ENCODE measurements at regions not wholly inside any gene's neighbourhood (a gene's known extent, or its start where the extent isn't known, plus 50 kb on each side); places are given as distances from the start of the nearest gene placed in this dataset.

DNA sequence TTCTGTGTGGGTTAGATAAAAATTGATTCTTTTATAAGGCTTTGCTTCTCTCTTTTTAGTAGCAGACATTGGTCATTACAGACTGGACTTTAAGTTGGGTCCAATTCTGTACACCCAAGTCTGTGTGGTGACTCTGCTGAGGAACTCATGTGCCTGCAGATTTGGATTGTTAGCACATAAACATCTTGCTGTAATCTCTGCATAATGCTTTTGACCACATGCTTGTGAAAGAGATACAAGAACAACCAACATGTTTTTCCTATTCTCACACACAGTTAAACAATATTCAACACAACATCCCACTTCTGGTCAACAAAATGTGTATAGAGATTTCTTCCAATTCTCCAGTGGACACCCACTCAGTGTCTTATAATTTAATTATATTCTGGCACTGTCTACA is 270.1 kb downstream of the RDH14 start:
- no peak overlapping the region for H3K27ac ChIP-seq (ENCODE audit: low read depth, low read length)
- H3K4me2 ChIP-seq (ENCODE audit: low read length) = no peak overlapping the region
- no peaks in the 10 kb centered on the region for H3K36me3 ChIP-seq (ENCODE audit: control insufficient read depth, insufficient read depth, low read length)
- H3K4ac ChIP-seq (ENCODE audit: low read depth, low read length) = no peak overlapping the region
- no peaks in the 10 kb centered on the region for H3K4me1 ChIP-seq (ENCODE audit: control insufficient read depth, low read depth, low read length)
- no peak overlapping the region for H3K18ac ChIP-seq (ENCODE audit: low read length)
- no peak overlapping the region for H4K8ac ChIP-seq (ENCODE audit: low read depth, low read length)
- H3K4me3 ChIP-seq (ENCODE audit: low read length) = no peak overlapping the region
- H3K23ac ChIP-seq (ENCODE audit: low read length) = no peak overlapping the region
- H3K9ac ChIP-seq (ENCODE audit: low read length) = no peak overlapping the region
- no peak for DNase-seq
- H2BK5ac ChIP-seq (ENCODE audit: low read length) = no peak overlapping the region
- H3K27me3 ChIP-seq (ENCODE audit: insufficient read depth, low read length, poor library complexity) = no peaks in the 10 kb centered on the region
- H3K79me2 ChIP-seq (ENCODE audit: control insufficient read depth, insufficient read depth, low read length) = no peaks in the 10 kb centered on the region
- H2BK120ac ChIP-seq (ENCODE audit: low read depth, low read length) = no peak overlapping the region
- no peak overlapping the region for H4K5ac ChIP-seq (ENCODE audit: low read length)
- no peak overlapping the region for H3K56ac ChIP-seq (ENCODE audit: low read length)
- no peaks in the 10 kb centered on the region for H3K79me1 ChIP-seq (ENCODE audit: low read length)
- no peak overlapping the region for H2BK15ac ChIP-seq (replicated peaks; ENCODE audit: low read depth)
- H2AK5ac ChIP-seq (ENCODE audit: low read length) = no peak overlapping the region

DNA sequence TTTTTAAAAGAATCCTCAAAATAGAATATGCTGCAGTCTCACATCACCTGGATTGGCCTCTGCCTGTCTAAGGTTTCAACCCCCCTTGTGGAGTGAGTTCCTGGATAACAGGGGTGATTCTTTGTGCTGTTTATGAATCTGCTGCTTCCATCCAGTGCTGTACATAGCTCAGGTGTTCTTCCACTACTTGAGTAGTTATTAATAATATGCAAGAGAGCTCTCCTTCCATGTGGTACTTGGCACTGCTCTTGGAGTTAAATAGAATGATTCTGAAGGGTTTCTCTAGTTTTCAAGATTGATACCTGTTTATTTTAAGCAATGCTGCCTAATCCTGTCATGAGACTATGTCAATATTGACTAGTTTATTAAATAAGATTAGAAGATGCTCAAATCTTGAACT is 273.6 kb downstream of the RDH14 start:
- H2BK15ac ChIP-seq (replicated peaks; ENCODE audit: low read depth) = no peak overlapping the region
- no peak overlapping the region for H3K4me3 ChIP-seq (ENCODE audit: low read length)
- H3K4ac ChIP-seq (ENCODE audit: low read depth, low read length) = no peak overlapping the region
- no peaks in the 10 kb centered on the region for H3K36me3 ChIP-seq (ENCODE audit: control insufficient read depth, insufficient read depth, low read length)
- no peak overlapping the region for H3K23ac ChIP-seq (ENCODE audit: low read length)
- no peak overlapping the region for H3K9ac ChIP-seq (ENCODE audit: low read length)
- no peak overlapping the region for H4K8ac ChIP-seq (ENCODE audit: low read depth, low read length)
- H2BK120ac ChIP-seq (ENCODE audit: low read depth, low read length) = no peak overlapping the region
- no peak overlapping the region for H3K18ac ChIP-seq (ENCODE audit: low read length)
- no peak overlapping the region for H2BK5ac ChIP-seq (ENCODE audit: low read length)
- H3K79me2 ChIP-seq (ENCODE audit: control insufficient read depth, insufficient read depth, low read length) = no peaks in the 10 kb centered on the region
- no peak overlapping the region for H2AK5ac ChIP-seq (ENCODE audit: low read length)
- H3K27ac ChIP-seq (ENCODE audit: low read depth, low read length) = no peak overlapping the region
- no peak overlapping the region for H3K56ac ChIP-seq (ENCODE audit: low read length)
- H4K5ac ChIP-seq (ENCODE audit: low read length) = no peak overlapping the region
- no peak for DNase-seq
- no peaks in the 10 kb centered on the region for H3K79me1 ChIP-seq (ENCODE audit: low read length)
- H3K4me1 ChIP-seq (ENCODE audit: control insufficient read depth, low read depth, low read length) = no peaks in the 10 kb centered on the region
- H3K27me3 ChIP-seq (ENCODE audit: insufficient read depth, low read length, poor library complexity) = no peaks in the 10 kb centered on the region
- no peak overlapping the region for H3K4me2 ChIP-seq (ENCODE audit: low read length)

DNA sequence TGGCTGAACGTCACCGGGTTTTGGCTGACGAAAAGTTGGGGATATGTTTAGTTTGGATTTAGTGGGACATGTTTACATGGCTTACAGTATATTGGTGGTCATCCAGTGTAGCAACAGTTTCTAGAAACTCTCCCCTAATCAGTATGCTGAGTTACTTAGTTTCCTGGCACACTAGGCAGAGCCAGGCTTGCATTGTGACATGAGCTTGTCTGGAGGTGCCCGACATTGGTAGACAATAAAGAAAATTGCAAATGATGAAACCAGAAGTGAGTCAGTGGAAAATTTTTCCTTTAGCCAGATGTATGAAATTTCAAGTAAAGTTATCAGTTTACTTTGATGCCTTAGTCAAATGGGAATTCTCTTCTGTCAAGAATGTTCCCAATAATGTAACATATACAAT is 276.1 kb downstream of the RDH14 start:
- Histone ChIP-seq H2BK5ac (ENCODE audit: low read length) (no peak overlapping the region), H3K4ac (ENCODE audit: low read depth, low read length) (no peak overlapping the region), H3K4me1 (ENCODE audit: control insufficient read depth, low read depth, low read length) (no peaks in the 10 kb centered on the region), H3K4me2 (ENCODE audit: low read length) (no peak overlapping the region), H3K18ac (ENCODE audit: low read length) (no peak overlapping the region), H2BK120ac (ENCODE audit: low read depth, low read length) (no peak overlapping the region), H3K79me1 (ENCODE audit: low read length) (no peaks in the 10 kb centered on the region), H3K36me3 (ENCODE audit: control insufficient read depth, insufficient read depth, low read length) (no peaks in the 10 kb centered on the region), H3K79me2 (ENCODE audit: control insufficient read depth, insufficient read depth, low read length) (no peaks in the 10 kb centered on the region), H3K9ac (ENCODE audit: low read length) (no peak overlapping the region), H2AK5ac (ENCODE audit: low read length) (no peak overlapping the region), H3K27me3 (ENCODE audit: insufficient read depth, low read length, poor library complexity) (no peaks in the 10 kb centered on the region), H2BK15ac (replicated peaks; ENCODE audit: low read depth) (no peak overlapping the region), H4K5ac (ENCODE audit: low read length) (no peak overlapping the region), H4K8ac (ENCODE audit: low read depth, low read length) (no peak overlapping the region), H3K27ac (ENCODE audit: low read depth, low read length) (no peak overlapping the region), H3K23ac (ENCODE audit: low read length) (no peak overlapping the region), H3K4me3 (ENCODE audit: low read length) (no peak overlapping the region), H3K56ac (ENCODE audit: low read length) (no peak overlapping the region)
- DNase-seq = no peak
- WGBS (ENCODE audit: extremely low coverage, insufficient coverage, low lambda C conversion rate) = no CpG with 5 or more reads among the region's 4 CpGs

DNA sequence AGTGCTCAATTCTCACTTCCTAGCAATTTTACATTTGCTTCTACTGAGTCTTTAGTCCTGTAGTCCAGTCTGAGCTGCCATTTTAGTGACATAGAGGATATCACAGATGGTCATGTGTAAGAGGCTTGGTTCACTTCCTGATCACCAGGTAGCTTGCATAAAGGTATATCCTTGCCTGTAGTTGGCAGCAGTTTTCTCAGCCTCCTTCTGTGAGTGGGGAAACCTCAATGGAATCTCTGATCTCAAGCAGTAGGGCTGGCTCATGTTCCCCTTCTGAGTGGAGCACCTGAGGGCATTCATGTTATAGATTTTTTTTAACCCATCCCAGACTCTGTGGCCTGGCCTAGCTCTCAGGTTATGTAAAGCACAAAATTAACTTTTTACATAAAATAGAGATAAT is 278.4 kb downstream of the RDH14 start:
- no peak overlapping the region for H3K9ac ChIP-seq (ENCODE audit: low read length)
- no peaks in the 10 kb centered on the region for H3K27me3 ChIP-seq (ENCODE audit: insufficient read depth, low read length, poor library complexity)
- H2BK15ac ChIP-seq (replicated peaks; ENCODE audit: low read depth) = no peak overlapping the region
- H2AK5ac ChIP-seq (ENCODE audit: low read length) = no peak overlapping the region
- no peak overlapping the region for H2BK5ac ChIP-seq (ENCODE audit: low read length)
- H4K8ac ChIP-seq (ENCODE audit: low read depth, low read length) = no peak overlapping the region
- H3K4ac ChIP-seq (ENCODE audit: low read depth, low read length) = no peak overlapping the region
- H3K56ac ChIP-seq (ENCODE audit: low read length) = no peak overlapping the region
- H3K27ac ChIP-seq (ENCODE audit: low read depth, low read length) = no peak overlapping the region
- H3K18ac ChIP-seq (ENCODE audit: low read length) = no peak overlapping the region
- H3K36me3 ChIP-seq (ENCODE audit: control insufficient read depth, insufficient read depth, low read length) = no peaks in the 10 kb centered on the region
- H4K5ac ChIP-seq (ENCODE audit: low read length) = no peak overlapping the region
- H3K79me2 ChIP-seq (ENCODE audit: control insufficient read depth, insufficient read depth, low read length) = no peaks in the 10 kb centered on the region
- no peak overlapping the region for H3K4me3 ChIP-seq (ENCODE audit: low read length)
- H3K79me1 ChIP-seq (ENCODE audit: low read length) = no peaks in the 10 kb centered on the region
- H2BK120ac ChIP-seq (ENCODE audit: low read depth, low read length) = no peak overlapping the region
- H3K4me2 ChIP-seq (ENCODE audit: low read length) = no peak overlapping the region
- H3K4me1 ChIP-seq (ENCODE audit: control insufficient read depth, low read depth, low read length) = no peaks in the 10 kb centered on the region
- peak; percentile 19 for DNase-seq
- no peak overlapping the region for H3K23ac ChIP-seq (ENCODE audit: low read length)

DNA sequence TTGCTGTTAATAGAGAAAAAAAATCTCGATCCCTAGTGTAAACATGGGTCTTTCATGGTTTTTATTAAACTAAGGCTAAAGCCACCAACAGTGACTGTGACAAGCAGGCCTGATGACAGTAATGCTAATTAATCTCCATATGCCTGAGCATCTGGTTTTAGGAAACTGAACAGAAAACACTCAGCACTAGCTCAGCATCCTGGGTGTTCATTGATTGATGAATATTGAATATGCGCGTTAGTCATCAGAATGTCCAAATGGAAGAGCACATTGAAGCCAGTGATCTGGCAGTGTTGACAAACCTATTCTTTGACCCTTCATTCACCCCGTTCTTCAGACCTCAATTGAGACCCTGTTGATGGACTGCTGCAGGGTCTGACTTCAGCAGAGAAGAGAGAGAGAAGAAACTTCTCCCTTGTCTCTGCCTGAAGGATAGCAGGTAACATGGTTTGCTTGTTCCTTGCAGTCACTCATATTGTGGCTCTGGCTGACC is 283.8 kb downstream of the RDH14 start:
- H4K8ac ChIP-seq (ENCODE audit: low read depth, low read length) = no peak overlapping the region
- no peaks in the 10 kb centered on the region for H3K79me2 ChIP-seq (ENCODE audit: control insufficient read depth, insufficient read depth, low read length)
- no peak for DNase-seq
- H2AK5ac ChIP-seq (ENCODE audit: low read length) = no peak overlapping the region
- no peak overlapping the region for H4K5ac ChIP-seq (ENCODE audit: low read length)
- no peaks in the 10 kb centered on the region for H3K36me3 ChIP-seq (ENCODE audit: control insufficient read depth, insufficient read depth, low read length)
- no peaks in the 10 kb centered on the region for H3K4me1 ChIP-seq (ENCODE audit: control insufficient read depth, low read depth, low read length)
- no peaks in the 10 kb centered on the region for H3K27me3 ChIP-seq (ENCODE audit: insufficient read depth, low read length, poor library complexity)
- no peak overlapping the region for H3K4ac ChIP-seq (ENCODE audit: low read depth, low read length)
- no peak overlapping the region for H3K23ac ChIP-seq (ENCODE audit: low read length)
- H2BK15ac ChIP-seq (replicated peaks; ENCODE audit: low read depth) = no peak overlapping the region
- no CpG with 5 or more reads among the region's 4 CpGs for WGBS (ENCODE audit: extremely low coverage, insufficient coverage, low lambda C conversion rate)
- H2BK5ac ChIP-seq (ENCODE audit: low read length) = no peak overlapping the region
- no peak overlapping the region for H3K4me3 ChIP-seq (ENCODE audit: low read length)
- H3K79me1 ChIP-seq (ENCODE audit: low read length) = no peaks in the 10 kb centered on the region
- H3K27ac ChIP-seq (ENCODE audit: low read depth, low read length) = no peak overlapping the region
- no peak overlapping the region for H3K56ac ChIP-seq (ENCODE audit: low read length)
- no peak overlapping the region for H3K4me2 ChIP-seq (ENCODE audit: low read length)
- H3K18ac ChIP-seq (ENCODE audit: low read length) = no peak overlapping the region
- no peak overlapping the region for H3K9ac ChIP-seq (ENCODE audit: low read length)
- no peak overlapping the region for H2BK120ac ChIP-seq (ENCODE audit: low read depth, low read length)

DNA sequence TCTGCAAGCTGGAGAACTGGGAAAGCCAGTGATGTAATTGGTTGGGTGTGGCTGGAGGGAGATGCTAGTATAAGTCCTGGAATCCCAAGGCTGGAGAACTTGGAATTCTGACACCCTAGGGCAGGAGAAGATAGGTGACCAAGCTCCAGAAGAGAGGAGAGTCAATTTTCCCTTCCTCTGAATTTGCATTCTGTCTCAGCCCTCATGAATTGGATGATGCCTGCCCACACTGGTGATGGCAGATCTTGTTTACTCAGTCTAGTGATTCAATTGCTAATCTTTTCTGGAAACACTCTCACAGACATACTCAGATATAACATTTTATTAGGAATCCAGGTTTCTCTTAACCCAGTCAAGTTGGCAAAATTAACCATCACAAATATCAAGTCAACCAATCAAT is 287.2 kb downstream of the RDH14 start:
- Histone ChIP-seq H3K9ac (ENCODE audit: low read length) (no peak overlapping the region), H3K79me2 (ENCODE audit: control insufficient read depth, insufficient read depth, low read length) (no peaks in the 10 kb centered on the region), H3K23ac (ENCODE audit: low read length) (no peak overlapping the region), H3K27ac (ENCODE audit: low read depth, low read length) (no peak overlapping the region), H2BK15ac (replicated peaks; ENCODE audit: low read depth) (no peak overlapping the region), H3K36me3 (ENCODE audit: control insufficient read depth, insufficient read depth, low read length) (no peaks in the 10 kb centered on the region), H3K4me2 (ENCODE audit: low read length) (no peak overlapping the region), H4K8ac (ENCODE audit: low read depth, low read length) (no peak overlapping the region), H3K18ac (ENCODE audit: low read length) (no peak overlapping the region), H2BK120ac (ENCODE audit: low read depth, low read length) (no peak overlapping the region), H3K4me1 (ENCODE audit: control insufficient read depth, low read depth, low read length) (no peaks in the 10 kb centered on the region), H2BK5ac (ENCODE audit: low read length) (no peak overlapping the region), H4K5ac (ENCODE audit: low read length) (no peak overlapping the region), H3K4ac (ENCODE audit: low read depth, low read length) (no peak overlapping the region), H3K4me3 (ENCODE audit: low read length) (no peak overlapping the region), H3K56ac (ENCODE audit: low read length) (no peak overlapping the region), H2AK5ac (ENCODE audit: low read length) (no peak overlapping the region), H3K79me1 (ENCODE audit: low read length) (no peaks in the 10 kb centered on the region), H3K27me3 (ENCODE audit: insufficient read depth, low read length, poor library complexity) (no peaks in the 10 kb centered on the region)
- DNase-seq = no peak

Measured in mesendoderm (in vitro differentiated cells).